ENCODE measurements at regions not wholly inside any gene's neighbourhood (a gene's known extent, or its start where the extent isn't known, plus 50 kb on each side); places are given as distances from the start of the nearest gene placed in this dataset.

DNA sequence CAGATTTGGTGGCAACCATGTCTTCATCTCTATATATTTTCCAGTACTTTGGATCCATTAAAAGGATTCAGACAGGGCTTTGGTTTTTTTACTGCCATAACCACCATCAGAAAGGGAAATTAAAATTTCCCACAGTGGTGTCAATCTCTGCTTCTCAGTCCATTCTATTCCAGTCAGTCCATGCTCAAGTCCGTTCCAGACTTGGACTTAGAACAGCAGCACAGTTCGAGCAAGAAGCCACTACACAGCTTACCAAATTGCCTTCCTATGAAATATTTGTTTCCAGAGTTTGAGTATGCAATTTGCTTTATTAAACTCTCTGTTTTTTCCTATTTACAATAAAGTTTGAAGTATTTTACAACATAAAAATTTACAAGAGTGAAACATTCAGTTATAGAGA lies 306.5 kb upstream of the GULP1 start:
- TF ChIP-seq, protein P1, sequence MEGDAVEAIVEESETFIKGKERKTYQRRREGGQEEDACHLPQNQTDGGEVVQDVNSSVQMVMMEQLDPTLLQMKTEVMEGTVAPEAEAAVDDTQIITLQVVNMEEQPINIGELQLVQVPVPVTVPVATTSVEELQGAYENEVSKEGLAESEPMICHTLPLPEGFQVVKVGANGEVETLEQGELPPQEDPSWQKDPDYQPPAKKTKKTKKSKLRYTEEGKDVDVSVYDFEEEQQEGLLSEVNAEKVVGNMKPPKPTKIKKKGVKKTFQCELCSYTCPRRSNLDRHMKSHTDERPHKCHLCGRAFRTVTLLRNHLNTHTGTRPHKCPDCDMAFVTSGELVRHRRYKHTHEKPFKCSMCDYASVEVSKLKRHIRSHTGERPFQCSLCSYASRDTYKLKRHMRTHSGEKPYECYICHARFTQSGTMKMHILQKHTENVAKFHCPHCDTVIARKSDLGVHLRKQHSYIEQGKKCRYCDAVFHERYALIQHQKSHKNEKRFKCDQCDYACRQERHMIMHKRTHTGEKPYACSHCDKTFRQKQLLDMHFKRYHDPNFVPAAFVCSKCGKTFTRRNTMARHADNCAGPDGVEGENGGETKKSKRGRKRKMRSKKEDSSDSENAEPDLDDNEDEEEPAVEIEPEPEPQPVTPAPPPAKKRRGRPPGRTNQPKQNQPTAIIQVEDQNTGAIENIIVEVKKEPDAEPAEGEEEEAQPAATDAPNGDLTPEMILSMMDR (conservative IDR thresholded peaks at IDR 0.05; ENCODE audit: low read depth in 2 of 2), result no peak
- TF ChIP-seq, protein P2, sequence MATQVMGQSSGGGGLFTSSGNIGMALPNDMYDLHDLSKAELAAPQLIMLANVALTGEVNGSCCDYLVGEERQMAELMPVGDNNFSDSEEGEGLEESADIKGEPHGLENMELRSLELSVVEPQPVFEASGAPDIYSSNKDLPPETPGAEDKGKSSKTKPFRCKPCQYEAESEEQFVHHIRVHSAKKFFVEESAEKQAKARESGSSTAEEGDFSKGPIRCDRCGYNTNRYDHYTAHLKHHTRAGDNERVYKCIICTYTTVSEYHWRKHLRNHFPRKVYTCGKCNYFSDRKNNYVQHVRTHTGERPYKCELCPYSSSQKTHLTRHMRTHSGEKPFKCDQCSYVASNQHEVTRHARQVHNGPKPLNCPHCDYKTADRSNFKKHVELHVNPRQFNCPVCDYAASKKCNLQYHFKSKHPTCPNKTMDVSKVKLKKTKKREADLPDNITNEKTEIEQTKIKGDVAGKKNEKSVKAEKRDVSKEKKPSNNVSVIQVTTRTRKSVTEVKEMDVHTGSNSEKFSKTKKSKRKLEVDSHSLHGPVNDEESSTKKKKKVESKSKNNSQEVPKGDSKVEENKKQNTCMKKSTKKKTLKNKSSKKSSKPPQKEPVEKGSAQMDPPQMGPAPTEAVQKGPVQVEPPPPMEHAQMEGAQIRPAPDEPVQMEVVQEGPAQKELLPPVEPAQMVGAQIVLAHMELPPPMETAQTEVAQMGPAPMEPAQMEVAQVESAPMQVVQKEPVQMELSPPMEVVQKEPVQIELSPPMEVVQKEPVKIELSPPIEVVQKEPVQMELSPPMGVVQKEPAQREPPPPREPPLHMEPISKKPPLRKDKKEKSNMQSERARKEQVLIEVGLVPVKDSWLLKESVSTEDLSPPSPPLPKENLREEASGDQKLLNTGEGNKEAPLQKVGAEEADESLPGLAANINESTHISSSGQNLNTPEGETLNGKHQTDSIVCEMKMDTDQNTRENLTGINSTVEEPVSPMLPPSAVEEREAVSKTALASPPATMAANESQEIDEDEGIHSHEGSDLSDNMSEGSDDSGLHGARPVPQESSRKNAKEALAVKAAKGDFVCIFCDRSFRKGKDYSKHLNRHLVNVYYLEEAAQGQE (IDR thresholded peaks at IDR 0.05; ENCODE audit: unreplicated experiment), result no peak
- no peak for TF ChIP-seq EZH2 (IDR thresholded peaks at IDR 0.05; ENCODE audit: low read depth, unreplicated experiment)
- TF ChIP-seq CREB1 (CRISPR knock-in tag; IDR thresholded peaks at IDR 0.05; ENCODE audit: low read depth), result no peak
- no peak for TF ChIP-seq ZNF331 (CRISPR knock-in tag; IDR thresholded peaks at IDR 0.05; ENCODE audit: low read depth)
- TF ChIP-seq, protein P3, sequence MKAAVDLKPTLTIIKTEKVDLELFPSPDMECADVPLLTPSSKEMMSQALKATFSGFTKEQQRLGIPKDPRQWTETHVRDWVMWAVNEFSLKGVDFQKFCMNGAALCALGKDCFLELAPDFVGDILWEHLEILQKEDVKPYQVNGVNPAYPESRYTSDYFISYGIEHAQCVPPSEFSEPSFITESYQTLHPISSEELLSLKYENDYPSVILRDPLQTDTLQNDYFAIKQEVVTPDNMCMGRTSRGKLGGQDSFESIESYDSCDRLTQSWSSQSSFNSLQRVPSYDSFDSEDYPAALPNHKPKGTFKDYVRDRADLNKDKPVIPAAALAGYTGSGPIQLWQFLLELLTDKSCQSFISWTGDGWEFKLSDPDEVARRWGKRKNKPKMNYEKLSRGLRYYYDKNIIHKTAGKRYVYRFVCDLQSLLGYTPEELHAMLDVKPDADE (IDR thresholded peaks at IDR 0.05), result no peak
- no peak for TF ChIP-seq POLR2AphosphoS5 (IDR thresholded peaks at IDR 0.05; ENCODE audit: low read depth)
- no peak for TF ChIP-seq EZH2phosphoT487 (IDR thresholded peaks at IDR 0.05; ENCODE audit: unreplicated experiment)
